ENCODE measurements at regions not wholly inside any gene's neighbourhood (a gene's known extent, or its start where the extent isn't known, plus 50 kb on each side); places are given as distances from the start of the nearest gene placed in this dataset.

DNA sequence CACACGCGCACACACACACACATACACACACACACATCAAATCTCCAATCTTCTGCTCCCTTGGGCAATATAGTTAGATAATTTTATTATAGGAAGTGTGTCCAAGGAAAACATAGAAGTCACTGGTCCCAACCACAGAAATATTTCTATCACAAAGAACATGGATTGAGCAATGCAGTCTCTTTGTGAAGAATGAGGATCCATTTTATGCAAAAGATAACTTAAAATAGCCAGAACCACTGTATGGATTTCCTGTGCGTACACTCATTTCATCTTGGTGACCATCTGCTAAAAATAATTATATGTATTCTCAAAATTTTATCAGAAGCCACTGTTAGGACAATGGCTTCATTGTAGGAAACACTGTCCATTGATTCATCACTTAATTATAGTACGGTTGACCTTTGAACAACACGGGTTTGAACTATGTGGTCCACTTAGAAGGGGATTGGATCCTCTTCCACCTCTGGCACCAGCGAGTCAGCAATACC, 169.6 kb upstream of the MXRA5 start:
- TF ChIP-seq, protein P1, sequence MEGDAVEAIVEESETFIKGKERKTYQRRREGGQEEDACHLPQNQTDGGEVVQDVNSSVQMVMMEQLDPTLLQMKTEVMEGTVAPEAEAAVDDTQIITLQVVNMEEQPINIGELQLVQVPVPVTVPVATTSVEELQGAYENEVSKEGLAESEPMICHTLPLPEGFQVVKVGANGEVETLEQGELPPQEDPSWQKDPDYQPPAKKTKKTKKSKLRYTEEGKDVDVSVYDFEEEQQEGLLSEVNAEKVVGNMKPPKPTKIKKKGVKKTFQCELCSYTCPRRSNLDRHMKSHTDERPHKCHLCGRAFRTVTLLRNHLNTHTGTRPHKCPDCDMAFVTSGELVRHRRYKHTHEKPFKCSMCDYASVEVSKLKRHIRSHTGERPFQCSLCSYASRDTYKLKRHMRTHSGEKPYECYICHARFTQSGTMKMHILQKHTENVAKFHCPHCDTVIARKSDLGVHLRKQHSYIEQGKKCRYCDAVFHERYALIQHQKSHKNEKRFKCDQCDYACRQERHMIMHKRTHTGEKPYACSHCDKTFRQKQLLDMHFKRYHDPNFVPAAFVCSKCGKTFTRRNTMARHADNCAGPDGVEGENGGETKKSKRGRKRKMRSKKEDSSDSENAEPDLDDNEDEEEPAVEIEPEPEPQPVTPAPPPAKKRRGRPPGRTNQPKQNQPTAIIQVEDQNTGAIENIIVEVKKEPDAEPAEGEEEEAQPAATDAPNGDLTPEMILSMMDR (IDR thresholded peaks at IDR 0.05; ENCODE audit: extremely low read depth in 1 of 2, insufficient read depth in 1 of 2, low read depth in 1 of 2, low read length in 2 of 2) = no peak
- TF ChIP-seq POLR2A (IDR thresholded peaks at IDR 0.05; ENCODE audit: low read depth, low read length) (no peak), EZH2 (IDR thresholded peaks at IDR 0.05; ENCODE audit: borderline replicate concordance, low read depth, low read length, severe bottlenecking) (no peak), FOS (IDR thresholded peaks at IDR 0.05; ENCODE audit: borderline replicate concordance, insufficient read depth, low read length) (no peak)
